Calu3 (cell line): ENCODE measurements at regions not wholly inside any gene's neighbourhood (a gene's known extent, or its start where the extent isn't known, plus 50 kb on each side); places are given as distances from the start of the nearest gene placed in this dataset.

Source experiments
- BruUV-seq: library from RNA; stranded (reverse); fragments of 400-500 nt; replicated peaks from 2 replicates; lab custom pipeline; 2021; lab: Mats Ljungman, UMichigan
- CTCF ChIA-PET: fragments of 300-600 bp; sonication (Branson Sonifier 250); formaldehyde crosslinking; loops from one replicate; lab custom pipeline; 2022; ENCODE audit warnings: antibody characterized with exemption; lab: Charles Lee
- DNase-seq: peaks from one replicate; pipeline ENCODE4 v3.0.0; 2022
- H3K27ac Mint-ChIP-seq: one replicate; pipeline ENCODE4 v1.8.0; 2022; ENCODE audit warnings: mixed read lengths; ENCODE audit not compliant: unreplicated experiment
- H3K27me3 Mint-ChIP-seq: one replicate; pipeline ENCODE4 v1.8.0; 2022; ENCODE audit warnings: mixed read lengths; ENCODE audit not compliant: unreplicated experiment
- H3K36me3 Mint-ChIP-seq: one replicate; pipeline ENCODE4 v1.8.0; 2022; ENCODE audit warnings: mild to moderate bottlenecking, moderate library complexity, mixed read lengths; ENCODE audit not compliant: insufficient read depth, unreplicated experiment
- H3K4me1 Mint-ChIP-seq: one replicate; pipeline ENCODE4 v1.8.0; 2022; ENCODE audit warnings: mild to moderate bottlenecking, low read depth, mixed read lengths; ENCODE audit not compliant: unreplicated experiment
- H3K4me3 Mint-ChIP-seq: one replicate; pipeline ENCODE4 v1.8.0; 2022; ENCODE audit warnings: mild to moderate bottlenecking, low read depth, moderate library complexity, mixed read lengths; ENCODE audit not compliant: unreplicated experiment
- H3K9me3 Mint-ChIP-seq: one replicate; pipeline ENCODE4 v1.8.0; 2022; ENCODE audit warnings: low read depth, mixed read lengths; ENCODE audit not compliant: unreplicated experiment
- intact Hi-C: fragments of 100-400 bp; cut with micrococcal nuclease; formaldehyde crosslinking; loops from one replicate; pipeline ENCODE4 v1.10.0; 2022; ENCODE audit not compliant: unreplicated experiment
- TF ChIP-seq, protein P1 (sequence below): fragments of 200-600 bp; IDR thresholded peaks from one replicate; pipeline ENCODE4 v1.8.0; 2022; ENCODE audit warnings: antibody characterized with exemption; ENCODE audit not compliant: unreplicated experiment

DNA sequence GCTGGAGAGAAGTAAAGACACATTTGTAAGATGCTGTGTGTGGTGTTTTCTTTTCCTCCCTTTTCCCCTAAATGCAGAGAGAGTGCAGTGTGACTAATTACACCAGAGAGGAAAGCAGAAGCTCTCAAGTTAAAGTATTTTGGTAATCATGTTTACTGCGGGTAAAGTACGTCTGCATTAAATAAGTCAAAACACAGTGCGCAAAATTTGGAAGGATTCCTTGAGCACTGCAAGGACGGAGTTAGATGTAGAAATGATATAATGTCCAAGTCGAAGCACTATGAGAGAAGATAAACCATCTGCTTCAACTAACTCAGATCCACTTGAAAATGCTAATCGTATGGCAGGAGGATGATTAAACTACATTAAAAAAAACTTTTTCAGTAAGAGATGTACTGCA lies 766.5 kb downstream of the RNF144A start:
- Mint-ChIP-seq H3K4me1 (peaks cover 55% of the 10 kb centered on the region), H3K27me3 (no peaks in the 10 kb centered on the region), H3K4me3 (no peak overlapping the region), H3K9me3 (no peaks in the 10 kb centered on the region), H3K27ac (no peak overlapping the region), H3K36me3 (no peaks in the 10 kb centered on the region)
- CTCF ChIA-PET = no interaction called here
- intact Hi-C loops = loop anchor here (10.0 kb wide), 1 partner anchor 259 kb away; no protein-coding TSS in a partner anchor
- DNase-seq = no peak
- BruUV-seq = no TSS peak
- TF ChIP-seq, protein P1, sequence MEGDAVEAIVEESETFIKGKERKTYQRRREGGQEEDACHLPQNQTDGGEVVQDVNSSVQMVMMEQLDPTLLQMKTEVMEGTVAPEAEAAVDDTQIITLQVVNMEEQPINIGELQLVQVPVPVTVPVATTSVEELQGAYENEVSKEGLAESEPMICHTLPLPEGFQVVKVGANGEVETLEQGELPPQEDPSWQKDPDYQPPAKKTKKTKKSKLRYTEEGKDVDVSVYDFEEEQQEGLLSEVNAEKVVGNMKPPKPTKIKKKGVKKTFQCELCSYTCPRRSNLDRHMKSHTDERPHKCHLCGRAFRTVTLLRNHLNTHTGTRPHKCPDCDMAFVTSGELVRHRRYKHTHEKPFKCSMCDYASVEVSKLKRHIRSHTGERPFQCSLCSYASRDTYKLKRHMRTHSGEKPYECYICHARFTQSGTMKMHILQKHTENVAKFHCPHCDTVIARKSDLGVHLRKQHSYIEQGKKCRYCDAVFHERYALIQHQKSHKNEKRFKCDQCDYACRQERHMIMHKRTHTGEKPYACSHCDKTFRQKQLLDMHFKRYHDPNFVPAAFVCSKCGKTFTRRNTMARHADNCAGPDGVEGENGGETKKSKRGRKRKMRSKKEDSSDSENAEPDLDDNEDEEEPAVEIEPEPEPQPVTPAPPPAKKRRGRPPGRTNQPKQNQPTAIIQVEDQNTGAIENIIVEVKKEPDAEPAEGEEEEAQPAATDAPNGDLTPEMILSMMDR = no peak

- peak overlapping the region; percentile 56 for H3K27ac Mint-ChIP-seq
- intact Hi-C loops = loop anchor here (10.0 kb wide), 1 partner anchor 261 kb away; no protein-coding TSS in a partner anchor
- TF ChIP-seq, protein P1 = no peak
- H3K4me1 Mint-ChIP-seq = peaks cover 55% of the 10 kb centered on the region
- CTCF ChIA-PET = interaction anchor here (0.8 kb wide), 1 partner anchor 258 kb away, joined by 3 read pairs; no protein-coding TSS in a partner anchor
- H3K9me3 Mint-ChIP-seq = no peaks in the 10 kb centered on the region
- H3K36me3 Mint-ChIP-seq = no peaks in the 10 kb centered on the region
- no peak overlapping the region for H3K4me3 Mint-ChIP-seq
- no peak for DNase-seq
- no TSS peak for BruUV-seq
- H3K27me3 Mint-ChIP-seq = no peaks in the 10 kb centered on the region
Observed at GRCh38 chr2:7685342-7686015, 768.3 kb downstream of the RNF144A start.

GRCh38 chr2:7686016-7686385 lies 768.8 kb downstream of the RNF144A start:
- Mint-ChIP-seq H3K4me3 (no peak overlapping the region), H3K4me1 (peaks cover 55% of the 10 kb centered on the region), H3K27me3 (no peaks in the 10 kb centered on the region), H3K9me3 (no peaks in the 10 kb centered on the region), H3K36me3 (no peaks in the 10 kb centered on the region), H3K27ac (peak overlapping the region; percentile 56)
- TF ChIP-seq, protein P1 = no peak
- no TSS peak for BruUV-seq
- DNase-seq = no peak
- CTCF ChIA-PET = interaction anchor here (0.6 to 0.8 kb wide), 2 partner anchors 259 to 807 kb away, joined by 3 read pairs; no protein-coding TSS in a partner anchor
- intact Hi-C loops = loop anchor here (10.0 kb wide), 1 partner anchor 261 kb away; no protein-coding TSS in a partner anchor

GRCh38 chr2:7691961-7692656 lies 774.9 kb downstream of the RNF144A start:
- Mint-ChIP-seq H3K4me1 (peaks cover 44% of the 10 kb centered on the region), H3K36me3 (no peaks in the 10 kb centered on the region), H3K9me3 (no peaks in the 10 kb centered on the region), H3K27ac (no peak overlapping the region), H3K4me3 (no peak overlapping the region), H3K27me3 (no peaks in the 10 kb centered on the region)
- TF ChIP-seq, protein P1 = no peak
- intact Hi-C loops = no loop called here
- no TSS peak for BruUV-seq
- no peak for DNase-seq
- CTCF ChIA-PET = no interaction called here
